Left cardiac atrium (tissue), 4 donors: ENCODE measurements at regions not wholly inside any gene's neighbourhood (a gene's known extent, or its start where the extent isn't known, plus 50 kb on each side); places are given as distances from the start of the nearest gene placed in this dataset.
A peak's percentile ranks its signal among the peaks of the same experiment; 100 is the strongest.

ENCODE experiments used
- ATAC-seq, 2 donors: fragments of 200-7000 bp; cut with Tn5 transposase; one replicate each; pipeline ENCODE4 v1.9.1; 2020; ENCODE audit warnings: mild to moderate bottlenecking in 2 of 2, moderate library complexity in 2 of 2
- DNase-seq: peaks from one replicate; pipeline ENCODE4 v3.0.0-alpha.2; 2020
- intact Hi-C, 2 donors: fragments of 100-400 bp; cut with DNase I; formaldehyde crosslinking; loops; one replicate each; pipeline versions ENCODE4 v1.14.1 to v1.15.1; 2022 to 2023
- donor health status: DM: no; HTN: yes; CAD: no.
- donor health status: DM: no; HTN: yes; CAD: no; lungs with severe emphysema.
- donor health status: DM: yes; HTN: yes; CAD: no.
- donor health status: Dilated cardiomyopathy.

- DNase-seq (peak; percentile 34), ATAC-seq (peak in 1 of 2 donors; percentile 65)
These were observed 567.8 kb upstream of the KLHL29 start for GRCh38 chr2:22817197-22817596.

GRCh38 chr2:22821458-22821857 lies 563.5 kb upstream of the KLHL29 start:
- intact Hi-C loops, result no loop called here
- DNase-seq (no peak), ATAC-seq (no peak)

More at GRCh38 chr2:22817197-22817596, 567.8 kb upstream of the KLHL29 start:
- intact Hi-C loops, result no loop called here

GRCh38 chr2:22822835-22823234 lies 562.1 kb upstream of the KLHL29 start:
- ATAC-seq, result no peak
- intact Hi-C loops, result no loop called here
- DNase-seq, result no peak

- ATAC-seq, result no peak
- intact Hi-C loops, result no loop called here
- DNase-seq, result no peak
These were observed 560.4 kb upstream of the KLHL29 start for GRCh38 chr2:22824618-22825017.

- ATAC-seq (no peak), DNase-seq (no peak)
- intact Hi-C loops, result no loop called here
These were observed 558.3 kb upstream of the KLHL29 start for GRCh38 chr2:22826703-22827102.

GRCh38 chr2:22829791-22830190 lies 555.2 kb upstream of the KLHL29 start:
- DNase-seq (no peak), ATAC-seq (no peak)
- intact Hi-C loops, result no loop called here

GRCh38 chr2:22832196-22832595 lies 552.8 kb upstream of the KLHL29 start:
- intact Hi-C loops, result no loop called here
- ATAC-seq (no peak), DNase-seq (no peak)

- ATAC-seq (no peak), DNase-seq (no peak)
- intact Hi-C loops, result no loop called here
These were observed 546.5 kb upstream of the KLHL29 start for GRCh38 chr2:22838461-22838860.

GRCh38 chr2:22842205-22842869 lies 542.6 kb upstream of the KLHL29 start:
- intact Hi-C loops, result no loop called here
- DNase-seq (no peak), ATAC-seq (no peak)

- ATAC-seq (no peak), DNase-seq (no peak)
- intact Hi-C loops, result no loop called here
These were observed 541.0 kb upstream of the KLHL29 start for GRCh38 chr2:22843919-22844537.

- no peak for DNase-seq
- ATAC-seq, result no peak
- intact Hi-C loops, result no loop called here
These were observed 534.7 kb upstream of the KLHL29 start for GRCh38 chr2:22850310-22850709.

- ATAC-seq (no peak), DNase-seq (no peak)
- intact Hi-C loops, result no loop called here
These were observed 530.4 kb upstream of the KLHL29 start for GRCh38 chr2:22854588-22854987.

GRCh38 chr2:22855081-22855480 lies 529.9 kb upstream of the KLHL29 start:
- DNase-seq (no peak), ATAC-seq (no peak)
- intact Hi-C loops, result no loop called here

GRCh38 chr2:22855761-22856184 lies 529.2 kb upstream of the KLHL29 start:
- ATAC-seq (peak; percentile 56 to 70), DNase-seq (peak; percentile 20)
- intact Hi-C loops, result no loop called here

- ATAC-seq (peak in 1 of 2 donors; percentile 44), DNase-seq (no peak)
- intact Hi-C loops, result no loop called here
These were observed 517.0 kb upstream of the KLHL29 start for GRCh38 chr2:22867973-22868372.

- no peak for DNase-seq
- intact Hi-C loops, result no loop called here
- ATAC-seq, result no peak
These were observed 506.9 kb upstream of the KLHL29 start for GRCh38 chr2:22878121-22878520.

GRCh38 chr2:22879009-22879863 lies 505.7 kb upstream of the KLHL29 start:
- DNase-seq (no peak), ATAC-seq (no peak)
- intact Hi-C loops, result no loop called here

- ATAC-seq (no peak), DNase-seq (no peak)
- intact Hi-C loops, result no loop called here
These were observed 504.8 kb upstream of the KLHL29 start for GRCh38 chr2:22880161-22880560.

- intact Hi-C loops, result no loop called here
- DNase-seq, result no peak
- ATAC-seq, result no peak
These were observed 503.0 kb upstream of the KLHL29 start for GRCh38 chr2:22882011-22882410.

- no peak for ATAC-seq
- intact Hi-C loops, result no loop called here
- no peak for DNase-seq
These were observed 502.3 kb upstream of the KLHL29 start for GRCh38 chr2:22882643-22883042.
